Sigmoid colon (tissue), 6 donors: ENCODE measurements at regions not wholly inside any gene's neighbourhood (a gene's known extent, or its start where the extent isn't known, plus 50 kb on each side); places are given as distances from the start of the nearest gene placed in this dataset.

Experiments
- DNase-seq: peaks from one replicate; pipeline ENCODE4 v3.0.0-alpha.2; 2019
- H3K27ac ChIP-seq, 4 donors: fragments of 200-600 bp; sonication (generic); one replicate each; pipeline ENCODE4 v1.5.1; 2016 to 2019; ENCODE audit warnings: mild to moderate bottlenecking in 1 of 4
- H3K27me3 ChIP-seq, 3 donors: fragments of 200-600 bp; sonication (generic); one replicate each; pipeline ENCODE4 v1.5.1; 2019; ENCODE audit warnings: mild to moderate bottlenecking in 1 of 3
- H3K36me3 ChIP-seq, 4 donors: fragments of 200-600 bp; sonication (generic); one replicate each; pipeline ENCODE4 v1.5.1; 2016 to 2019
- H3K4me1 ChIP-seq, 4 donors: fragments of 200-600 bp; sonication (generic); one replicate each; pipeline ENCODE4 v1.5.1; 2017 to 2019
- H3K4me3 ChIP-seq, 4 donors: fragments of 200-600 bp; sonication (generic); one replicate each; pipeline ENCODE4 v1.5.1; 2017 to 2019; ENCODE audit warnings: mild to moderate bottlenecking in 2 of 4, moderate library complexity in 1 of 4
- H3K9me3 ChIP-seq, 4 donors: fragments of 200-600 bp in 3 of 4; sonication (generic) in 3 of 4; one replicate each; pipeline versions ENCODE4 v1.5.1 to v1.6.1; 2013 to 2019
- CTCF ChIP-seq, 4 experiments: fragments of 450-650 bp in 3 of 4; fragments of 200-600 bp in 1 of 4; IDR thresholded peaks; one replicate each; pipeline ENCODE4 v1.5.1; 2016 to 2019; ENCODE audit warnings: antibody characterized with exemption in 4 of 4, mild to moderate bottlenecking in 3 of 4, moderate library complexity in 2 of 4
- EP300 ChIP-seq, 4 donors: sonication (generic); formaldehyde crosslinking; IDR thresholded peaks; one replicate each; pipeline ENCODE4 v1.6.1; 2017; ENCODE audit warnings: antibody characterized with exemption in 4 of 4
- POLR2A ChIP-seq, 2 donors: fragments of 450-650 bp; IDR thresholded peaks; one replicate each; pipeline ENCODE4 v1.6.1; 2016; ENCODE audit warnings: antibody characterized with exemption in 2 of 2, mild to moderate bottlenecking in 2 of 2, moderate library complexity in 2 of 2
- POLR2AphosphoS5 ChIP-seq, 4 donors: sonication (generic); formaldehyde crosslinking; IDR thresholded peaks; one replicate each; pipeline ENCODE4 v1.6.1; 2017; ENCODE audit warnings: antibody characterized with exemption in 4 of 4
- WGBS, 2 donors: extraction: QIAGEN DNeasy Blood & Tissue Kit; methylation state at CpG; one replicate each; pipeline ENCODE4 v1.1.7; 2013; 5-methylcytosine and 5-hydroxymethylcytosine counted together
- intact Hi-C: fragments of 100-400 bp; cut with DNase I; formaldehyde crosslinking; loops from one replicate; pipeline ENCODE4 v1.15.1; 2023
- donor health status: healthy with polysubstance abuse.
- donor health status: healthy.

- H3K27me3 ChIP-seq, result peaks cover 0 to 7% (median 0%) of the 10 kb centered on the region in 3 donors
- DNase-seq, result no peak
- H3K9me3 ChIP-seq, result no peaks in the 10 kb centered on the region
- no peak overlapping the region for H3K27ac ChIP-seq
- intact Hi-C loops, result no loop called here
- H3K4me1 ChIP-seq, result no peaks in the 10 kb centered on the region
- no peak overlapping the region for H3K4me3 ChIP-seq
- H3K36me3 ChIP-seq, result no peaks in the 10 kb centered on the region
- TF ChIP-seq POLR2AphosphoS5 (IDR thresholded peaks at IDR 0.05) (no peak), POLR2A (IDR thresholded peaks at IDR 0.05) (no peak), EP300 (IDR thresholded peaks at IDR 0.05) (no peak), CTCF (IDR thresholded peaks at IDR 0.05) (no peak)
Observed at GRCh38 chr1:29575826-29576225, 339.5 kb downstream of the PTPRU start.

DNA sequence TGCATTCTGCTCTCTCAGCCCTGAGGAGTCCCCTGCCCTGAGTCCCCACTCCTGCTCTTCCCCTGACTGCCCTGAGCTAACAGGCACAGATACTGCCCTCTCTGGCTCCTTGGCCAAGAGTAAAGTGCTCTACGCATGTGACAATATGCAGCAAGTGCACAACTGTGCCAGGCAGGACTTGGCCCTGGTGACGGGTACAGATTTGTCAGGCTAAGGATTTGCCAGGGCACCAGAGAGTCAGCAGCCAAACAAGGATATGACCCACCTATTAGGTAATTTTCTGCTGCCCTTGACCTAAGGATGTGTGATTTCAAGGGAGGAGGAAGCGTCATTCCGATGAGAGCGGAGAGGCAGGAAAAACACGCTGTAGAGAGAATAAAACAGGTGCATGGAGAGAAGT lies 339.0 kb downstream of the PTPRU start:
- Histone ChIP-seq H3K27me3 (peaks cover 0 to 7% (median 0%) of the 10 kb centered on the region in 3 donors), H3K4me1 (no peaks in the 10 kb centered on the region), H3K36me3 (no peaks in the 10 kb centered on the region), H3K4me3 (no peak overlapping the region), H3K27ac (no peak overlapping the region), H3K9me3 (no peaks in the 10 kb centered on the region)
- DNase-seq, result no peak
- intact Hi-C loops, result no loop called here
- no peak for TF ChIP-seq EP300 (IDR thresholded peaks at IDR 0.05)
- no peak for TF ChIP-seq POLR2A (IDR thresholded peaks at IDR 0.05)
- TF ChIP-seq POLR2AphosphoS5 (IDR thresholded peaks at IDR 0.05), result no peak
- no peak for TF ChIP-seq CTCF (IDR thresholded peaks at IDR 0.05)
- WGBS, 2 donors, result 51 to 62% methylated on average over 6 of the region's 6 CpGs

- H3K27ac ChIP-seq, result no peak overlapping the region
- no peak for DNase-seq
- peaks cover 0 to 7% (median 0%) of the 10 kb centered on the region in 3 donors for H3K27me3 ChIP-seq
- TF ChIP-seq POLR2A (IDR thresholded peaks at IDR 0.05) (no peak), POLR2AphosphoS5 (IDR thresholded peaks at IDR 0.05) (no peak), CTCF (IDR thresholded peaks at IDR 0.05) (no peak), EP300 (IDR thresholded peaks at IDR 0.05) (no peak)
- no peak overlapping the region for H3K4me3 ChIP-seq
- no peaks in the 10 kb centered on the region for H3K9me3 ChIP-seq
- H3K36me3 ChIP-seq, result no peaks in the 10 kb centered on the region
- intact Hi-C loops, result no loop called here
- WGBS, 2 donors, result 67 to 81% methylated on average over 2 of the region's 2 CpGs
- no peaks in the 10 kb centered on the region for H3K4me1 ChIP-seq
Observed at GRCh38 chr1:29574871-29575270, 338.5 kb downstream of the PTPRU start.

DNA sequence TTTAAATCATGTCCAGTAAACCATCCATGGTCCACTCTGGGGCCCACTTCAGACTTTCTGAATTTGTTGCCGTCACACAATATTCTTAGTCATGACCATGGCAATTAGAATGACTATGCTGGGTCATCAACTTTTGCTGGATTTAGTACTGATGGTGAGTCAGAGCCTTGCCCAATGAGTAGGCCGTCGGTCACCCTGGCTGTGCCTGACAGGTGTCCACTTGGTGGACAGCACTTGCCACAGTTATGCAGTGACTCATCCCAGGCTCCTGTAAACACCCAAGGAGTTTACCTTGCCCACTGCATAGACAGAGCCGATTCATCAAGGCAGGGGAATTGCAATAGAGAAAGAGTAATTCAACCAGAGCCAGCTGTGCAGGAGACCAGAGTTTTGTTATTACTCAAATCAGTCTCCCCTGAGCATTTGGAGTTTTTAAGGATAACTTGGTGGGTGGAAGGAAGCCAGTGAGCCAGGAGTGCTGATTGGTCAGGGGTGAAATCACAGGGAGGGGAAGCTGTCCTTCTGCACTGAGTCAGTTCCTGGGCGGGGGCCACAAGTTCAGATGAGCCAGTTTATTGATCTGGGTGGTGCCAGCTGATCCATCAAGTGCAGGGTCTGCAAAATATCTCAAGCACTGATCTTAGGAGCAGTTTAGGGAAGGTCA lies 333.8 kb downstream of the PTPRU start:
- WGBS, 2 donors, result 66 to 78% methylated on average over 5 of the region's 5 CpGs
- no peak for TF ChIP-seq POLR2A (IDR thresholded peaks at IDR 0.05)
- no peak for TF ChIP-seq POLR2AphosphoS5 (IDR thresholded peaks at IDR 0.05)
- no peak for TF ChIP-seq EP300 (IDR thresholded peaks at IDR 0.05)
- no peak for TF ChIP-seq CTCF (IDR thresholded peaks at IDR 0.05)
- DNase-seq, result no peak
- no peak overlapping the region for H3K4me3 ChIP-seq
- H3K4me1 ChIP-seq, result no peaks in the 10 kb centered on the region
- peaks cover 7 to 19% (median 14%) of the 10 kb centered on the region in 4 donors for H3K9me3 ChIP-seq
- H3K27me3 ChIP-seq, result peaks cover 0 to 2% (median 0%) of the 10 kb centered on the region in 3 donors
- H3K27ac ChIP-seq, result no peak overlapping the region
- intact Hi-C loops, result no loop called here
- H3K36me3 ChIP-seq, result no peaks in the 10 kb centered on the region

DNA sequence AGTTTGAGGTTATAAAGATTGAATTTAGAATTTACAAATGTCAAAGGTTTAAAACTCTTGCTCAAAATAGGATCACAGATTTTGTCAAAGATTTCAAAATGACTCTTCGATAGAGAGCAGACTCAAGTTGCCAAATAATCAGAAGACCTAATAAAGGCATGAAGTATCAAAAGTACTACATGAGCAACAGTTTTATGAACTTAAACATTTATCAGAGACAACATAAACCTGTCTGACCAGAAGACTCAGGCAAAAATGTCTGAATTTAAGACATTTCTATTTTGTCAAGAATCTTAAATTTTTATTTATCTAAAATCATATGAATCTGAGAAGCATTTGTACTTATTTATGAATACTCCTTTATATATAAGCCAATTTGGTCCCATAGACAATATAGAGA lies 330.9 kb downstream of the PTPRU start:
- TF ChIP-seq EP300 (IDR thresholded peaks at IDR 0.05) (no peak), POLR2AphosphoS5 (IDR thresholded peaks at IDR 0.05) (no peak), CTCF (IDR thresholded peaks at IDR 0.05) (no peak), POLR2A (IDR thresholded peaks at IDR 0.05) (no peak)

More for the DNA sequence above, 330.9 kb downstream of the PTPRU start:
- 91 to 93% methylated on average over 1 of the region's 1 CpG for WGBS, 2 donors
- H3K9me3 ChIP-seq, result peaks cover 7 to 28% (median 24%) of the 10 kb centered on the region in 4 donors
- no peaks in the 10 kb centered on the region for H3K4me1 ChIP-seq
- no peak overlapping the region for H3K27ac ChIP-seq
- H3K27me3 ChIP-seq, result no peaks in the 10 kb centered on the region
- DNase-seq, result no peak
- no peaks in the 10 kb centered on the region for H3K36me3 ChIP-seq
- intact Hi-C loops, result no loop called here
- no peak overlapping the region for H3K4me3 ChIP-seq
